GM12892 (cell line): ENCODE measurements at regions not wholly inside any gene's neighbourhood (a gene's known extent, or its start where the extent isn't known, plus 50 kb on each side); places are given as distances from the start of the nearest gene placed in this dataset.

Experiments
- DNase-seq: peaks from one replicate; pipeline ENCODE4 v3.0.0; 2011; ENCODE audit not compliant: insufficient read length
- FAIRE-seq: peaks from 2 replicates; lab custom pipeline; 2011; peaks lifted over from hg19 to GRCh38; lab: Jason Lieb, UNC
- POLR2A ChIP-seq: IDR thresholded peaks from 2 replicates; pipeline ENCODE4 v1.6.1; 2011; ENCODE audit warnings: low read depth, low read length, control low read depth
- POLR2AphosphoS5 ChIP-seq: IDR thresholded peaks from 2 replicates; pipeline ENCODE4 v1.6.1; 2011; ENCODE audit warnings: low read depth, low read length, control low read depth
- TAF1 ChIP-seq: IDR thresholded peaks from 2 replicates; pipeline ENCODE4 v1.6.1; 2011; ENCODE audit warnings: low read depth, mild to moderate bottlenecking, control low read depth, low read length, borderline replicate concordance

GRCh38 chr2:105691947-105692390, 52.7 kb upstream of the NCK2 start:
- peak; percentile 48 for FAIRE-seq
- DNase-seq: no peak
- TF ChIP-seq POLR2AphosphoS5: no peak
- no peak for TF ChIP-seq POLR2A
- TF ChIP-seq TAF1: no peak

GRCh38 chr2:105690566-105690965, 54.1 kb upstream of the NCK2 start:
- TF ChIP-seq POLR2AphosphoS5 (no peak), POLR2A (no peak), TAF1 (no peak)
- DNase-seq: no peak
- FAIRE-seq: no peak

- no peak for DNase-seq
- peak; percentile 78 for FAIRE-seq
- TF ChIP-seq POLR2A (no peak), POLR2AphosphoS5 (no peak), TAF1 (no peak)
These were observed 55.2 kb upstream of the NCK2 start for GRCh38 chr2:105689484-105689883.

GRCh38 chr2:105688946-105689345, 55.8 kb upstream of the NCK2 start:
- TF ChIP-seq TAF1: no peak
- TF ChIP-seq POLR2AphosphoS5: no peak
- TF ChIP-seq POLR2A: no peak
- FAIRE-seq (no peak), DNase-seq (no peak)

GRCh38 chr2:105686588-105686987, 58.1 kb upstream of the NCK2 start:
- FAIRE-seq: no peak
- TF ChIP-seq TAF1 (no peak), POLR2AphosphoS5 (no peak), POLR2A (no peak)

GRCh38 chr2:105683011-105683492, 61.7 kb upstream of the NCK2 start:
- TF ChIP-seq POLR2A (no peak), TAF1 (no peak), POLR2AphosphoS5 (no peak)
- FAIRE-seq: no peak
- DNase-seq: no peak

More at GRCh38 chr2:105686588-105686987, 58.1 kb upstream of the NCK2 start:
- no peak for DNase-seq

GRCh38 chr2:105682401-105682800, 62.3 kb upstream of the NCK2 start:
- TF ChIP-seq TAF1: no peak
- no peak for TF ChIP-seq POLR2A
- TF ChIP-seq POLR2AphosphoS5: no peak
- no peak for DNase-seq
- no peak for FAIRE-seq

- DNase-seq (no peak), FAIRE-seq (no peak)
- no peak for TF ChIP-seq POLR2AphosphoS5
- TF ChIP-seq POLR2A: no peak
- no peak for TF ChIP-seq TAF1
These were observed 62.8 kb upstream of the NCK2 start for GRCh38 chr2:105681927-105682326.

- TF ChIP-seq TAF1: no peak
- TF ChIP-seq POLR2A: no peak
- TF ChIP-seq POLR2AphosphoS5: no peak
- DNase-seq (no peak), FAIRE-seq (no peak)
These were observed 64.4 kb upstream of the NCK2 start for GRCh38 chr2:105680357-105680756.

GRCh38 chr2:105678346-105678745, 66.4 kb upstream of the NCK2 start:
- no peak for FAIRE-seq
- DNase-seq: no peak
- TF ChIP-seq POLR2A: no peak
- no peak for TF ChIP-seq TAF1
- TF ChIP-seq POLR2AphosphoS5: no peak

- FAIRE-seq (no peak), DNase-seq (no peak)
- TF ChIP-seq POLR2AphosphoS5: no peak
- TF ChIP-seq TAF1: no peak
- TF ChIP-seq POLR2A: no peak
These were observed 66.8 kb upstream of the NCK2 start for GRCh38 chr2:105677901-105678300.

- FAIRE-seq (no peak), DNase-seq (no peak)
- TF ChIP-seq POLR2AphosphoS5 (no peak), POLR2A (no peak), TAF1 (no peak)
These were observed 68.9 kb upstream of the NCK2 start for GRCh38 chr2:105675841-105676240.
